Fibroblast of lung (primary cell): ENCODE measurements at regions not wholly inside any gene's neighbourhood (a gene's known extent, or its start where the extent isn't known, plus 50 kb on each side); places are given as distances from the start of the nearest gene placed in this dataset.

Experiments
- DNase-seq, 2 donors: peaks; one replicate each; pipeline versions ENCODE4 v3.0.0 to v3.0.0-alpha.2; 2010; ENCODE audit warnings: low read depth in 2 of 2
- H2AFZ ChIP-seq: 2 replicates; pipeline ENCODE4 v1.5.1; 2012; ENCODE audit warnings: low read length, control low read depth, inconsistent platforms
- H3K27ac ChIP-seq: 2 replicates; pipeline ENCODE4 v1.5.1; 2011; ENCODE audit warnings: low read length, control low read depth; ENCODE audit not compliant: insufficient read depth
- H3K27me3 ChIP-seq: 2 replicates; pipeline ENCODE4 v1.5.1; 2011; ENCODE audit warnings: mild to moderate bottlenecking, low read length; ENCODE audit not compliant: control insufficient read depth, insufficient read depth
- H3K36me3 ChIP-seq: 2 replicates; pipeline ENCODE4 v1.5.1; 2011; ENCODE audit warnings: low read length; ENCODE audit not compliant: control insufficient read depth, insufficient read depth
- H3K4me1 ChIP-seq: 2 replicates; pipeline ENCODE4 v1.5.1; 2011; ENCODE audit warnings: low read length; ENCODE audit not compliant: control insufficient read depth, insufficient read depth; ENCODE audit errors: extremely low read depth
- H3K4me2 ChIP-seq: 2 replicates; pipeline ENCODE4 v1.5.1; 2011; ENCODE audit warnings: low read length, control low read depth; ENCODE audit not compliant: insufficient read depth; ENCODE audit errors: extremely low read depth
- H3K4me3 ChIP-seq, 4 experiments: fragments of 200-600 bp in 1 of 4; sonication (generic) in 1 of 4; replicated peaks in 1 of 4; 2 replicates each; pipeline ENCODE4 v1.5.1; 2011 to 2016; ENCODE audit warnings: low read length in 4 of 4, low read depth in 3 of 4, mild to moderate bottlenecking in 3 of 4, control low read depth in 2 of 4, inconsistent platforms in 1 of 4, mixed read lengths in 1 of 4; ENCODE audit not compliant: insufficient read depth in 1 of 4; ENCODE audit errors: control extremely low read depth in 1 of 4
- H3K79me2 ChIP-seq: 2 replicates; pipeline ENCODE4 v1.5.1; 2012; ENCODE audit warnings: mild to moderate bottlenecking, low read length, inconsistent platforms; ENCODE audit not compliant: control insufficient read depth, insufficient read depth
- H3K9ac ChIP-seq: 2 replicates; pipeline ENCODE4 v1.5.1; 2011; ENCODE audit warnings: mild to moderate bottlenecking, low read length, control low read depth; ENCODE audit not compliant: insufficient read depth
- H3K9me3 ChIP-seq: 2 replicates; pipeline ENCODE4 v1.5.1; 2012; ENCODE audit warnings: low read depth, low read length; ENCODE audit not compliant: control insufficient read depth, insufficient read depth
- H4K20me1 ChIP-seq: 2 replicates; pipeline ENCODE4 v1.5.1; 2011; ENCODE audit warnings: low read length; ENCODE audit not compliant: control insufficient read depth, insufficient read depth; ENCODE audit errors: extremely low read depth
- CTCF ChIP-seq, 2 donors: IDR thresholded peaks in 1 of 2; conservative IDR thresholded peaks in 1 of 2; 1 replicate in 1 of 2; 2 replicates in 1 of 2; pipeline ENCODE4 v1.5.1; 2011 to 2012; ENCODE audit warnings: low read length in 2 of 2, control low read depth in 1 of 2, inconsistent platforms in 1 of 2, low read depth in 1 of 2, mild to moderate bottlenecking in 1 of 2
- EZH2 ChIP-seq: IDR thresholded peaks from 2 replicates; pipeline ENCODE4 v1.5.1; 2012; ENCODE audit warnings: low read length, control low read depth, mild to moderate bottlenecking; ENCODE audit errors: missing control alignments

- H4K20me1 ChIP-seq, result no peaks in the 10 kb centered on the region
- H3K4me3 ChIP-seq, result no peak overlapping the region
- H3K27ac ChIP-seq, result no peak overlapping the region
- H2AFZ ChIP-seq, result no peak overlapping the region
- no peaks in the 10 kb centered on the region for H3K36me3 ChIP-seq
- DNase-seq, result no peak
- TF ChIP-seq CTCF (conservative IDR thresholded peaks at IDR 0.05 in 1 of 2, IDR thresholded peaks at IDR 0.05 in 1 of 2; ENCODE audit: low read depth in 1 of 2, low read length in 2 of 2), result no peak
- TF ChIP-seq EZH2, result no peak
- H3K27me3 ChIP-seq, result no peaks in the 10 kb centered on the region
- H3K4me2 ChIP-seq, result no peak overlapping the region
- no peaks in the 10 kb centered on the region for H3K79me2 ChIP-seq
- H3K9me3 ChIP-seq, result no peaks in the 10 kb centered on the region
- no peak overlapping the region for H3K9ac ChIP-seq
- no peaks in the 10 kb centered on the region for H3K4me1 ChIP-seq
These were observed 78.8 kb downstream of the GADD45G start for GRCh38 chr9:89683626-89684025.

- DNase-seq, result no peak
- H4K20me1 ChIP-seq, result no peaks in the 10 kb centered on the region
- no peaks in the 10 kb centered on the region for H3K9me3 ChIP-seq
- H2AFZ ChIP-seq, result no peak overlapping the region
- no peaks in the 10 kb centered on the region for H3K36me3 ChIP-seq
- H3K9ac ChIP-seq, result no peak overlapping the region
- TF ChIP-seq CTCF (conservative IDR thresholded peaks at IDR 0.05 in 1 of 2, IDR thresholded peaks at IDR 0.05 in 1 of 2; ENCODE audit: low read depth in 1 of 2, low read length in 2 of 2), result no peak
- no peak for TF ChIP-seq EZH2
- H3K4me3 ChIP-seq, result no peak overlapping the region
- no peaks in the 10 kb centered on the region for H3K27me3 ChIP-seq
- no peaks in the 10 kb centered on the region for H3K79me2 ChIP-seq
- H3K4me2 ChIP-seq, result no peak overlapping the region
- no peak overlapping the region for H3K27ac ChIP-seq
- no peaks in the 10 kb centered on the region for H3K4me1 ChIP-seq
These were observed 79.4 kb downstream of the GADD45G start for GRCh38 chr9:89684218-89684617.

GRCh38 chr9:89684912-89685636 is 80.3 kb downstream of the GADD45G start:
- H3K36me3 ChIP-seq, result no peaks in the 10 kb centered on the region
- H3K79me2 ChIP-seq, result no peaks in the 10 kb centered on the region

More at GRCh38 chr9:89684912-89685636, 80.3 kb downstream of the GADD45G start:
- Histone ChIP-seq H3K4me2 (no peak overlapping the region), H2AFZ (no peak overlapping the region), H3K27ac (no peak overlapping the region), H3K9me3 (no peaks in the 10 kb centered on the region), H3K27me3 (no peaks in the 10 kb centered on the region), H3K4me1 (no peaks in the 10 kb centered on the region), H3K9ac (no peak overlapping the region), H3K4me3 (no peak overlapping the region), H4K20me1 (no peaks in the 10 kb centered on the region)
- no peak for DNase-seq
- TF ChIP-seq CTCF (conservative IDR thresholded peaks at IDR 0.05 in 1 of 2, IDR thresholded peaks at IDR 0.05 in 1 of 2; ENCODE audit: low read depth in 1 of 2, low read length in 2 of 2), result no peak
- no peak for TF ChIP-seq EZH2
